ENCODE measurements at regions not wholly inside any gene's neighbourhood (a gene's known extent, or its start where the extent isn't known, plus 50 kb on each side); places are given as distances from the start of the nearest gene placed in this dataset.

- ChIA-PET CTCF (ENCODE audit: unreplicated experiment) (no interaction called here), POLR2A (no interaction called here)
- Histone ChIP-seq H3K9me2 (ENCODE audit: insufficient read depth, low read length) (no peaks in the 10 kb centered on the region), H3K36me3 (ENCODE audit: insufficient read depth, low read length) (no peaks in the 10 kb centered on the region), H3K4me1 (ENCODE audit: insufficient read depth, low read length, poor library complexity, severe bottlenecking) (no peaks in the 10 kb centered on the region), H3K9me3 (ENCODE audit: low read length) (no peaks in the 10 kb centered on the region), H3K4me3 (ENCODE audit: low read depth, low read length, poor library complexity, severe bottlenecking) (no peak overlapping the region), H3K4me2 (ENCODE audit: low read length) (no peak overlapping the region), H3K79me2 (ENCODE audit: insufficient read depth, low read depth, low read length) (no peaks in the 10 kb centered on the region), H3K27ac (ENCODE audit: low read depth, low read length, poor library complexity, severe bottlenecking) (no peak overlapping the region), H4K20me1 (ENCODE audit: insufficient read depth, low read length) (no peaks in the 10 kb centered on the region), H2AFZ (ENCODE audit: low read length) (no peak overlapping the region)
- intact Hi-C loops (cut with micrococcal nuclease; ENCODE audit: unreplicated experiment): no loop called here
- no TSS peak for BruUV-seq (replicated peaks)
- no peak for DNase-seq (ENCODE audit: low spot score)
- TF ChIP-seq CTCF (conservative IDR thresholded peaks at IDR 0.05; ENCODE audit: low read length) (no peak), EZH2phosphoT487 (IDR thresholded peaks at IDR 0.05; ENCODE audit: borderline replicate concordance, low read depth, low read length) (no peak)
These were observed 206.1 kb downstream of the RGS3 start for GRCh38 chr9:113669522-113670115.

GRCh38 chr9:113673726-113674125 is 202.4 kb upstream of the ZNF618 start:
- TF ChIP-seq CTCF (conservative IDR thresholded peaks at IDR 0.05; ENCODE audit: low read length) (no peak), EZH2phosphoT487 (IDR thresholded peaks at IDR 0.05; ENCODE audit: borderline replicate concordance, low read depth, low read length) (no peak)
- Histone ChIP-seq H3K4me2 (ENCODE audit: low read length) (no peak overlapping the region), H3K4me1 (ENCODE audit: insufficient read depth, low read length, poor library complexity, severe bottlenecking) (no peaks in the 10 kb centered on the region), H3K9me3 (ENCODE audit: low read length) (no peaks in the 10 kb centered on the region), H4K20me1 (ENCODE audit: insufficient read depth, low read length) (no peaks in the 10 kb centered on the region), H3K36me3 (ENCODE audit: insufficient read depth, low read length) (no peaks in the 10 kb centered on the region), H2AFZ (ENCODE audit: low read length) (no peak overlapping the region), H3K9me2 (ENCODE audit: insufficient read depth, low read length) (no peaks in the 10 kb centered on the region), H3K27ac (ENCODE audit: low read depth, low read length, poor library complexity, severe bottlenecking) (no peak overlapping the region), H3K79me2 (ENCODE audit: insufficient read depth, low read depth, low read length) (no peaks in the 10 kb centered on the region), H3K4me3 (ENCODE audit: low read depth, low read length, poor library complexity, severe bottlenecking) (no peak overlapping the region)
- intact Hi-C loops (cut with micrococcal nuclease; ENCODE audit: unreplicated experiment): no loop called here
- DNase-seq (ENCODE audit: low spot score): no peak
- CTCF ChIA-PET (ENCODE audit: unreplicated experiment): no interaction called here
- POLR2A ChIA-PET: interaction anchor here (0.8 kb wide), 1 partner anchor 8 kb away, joined by 4 read pairs; no protein-coding TSS in a partner anchor
- BruUV-seq (replicated peaks): no TSS peak

GRCh38 chr9:113674436-113674835 is 201.7 kb upstream of the ZNF618 start:
- ChIA-PET CTCF (ENCODE audit: unreplicated experiment) (no interaction called here), POLR2A (interaction anchor here (0.7 to 0.8 kb wide), 2 partner anchors 9 to 16 kb away, joined by 3 to 4 read pairs; no protein-coding TSS in a partner anchor)
- Histone ChIP-seq H3K79me2 (ENCODE audit: insufficient read depth, low read depth, low read length) (no peaks in the 10 kb centered on the region), H3K4me1 (ENCODE audit: insufficient read depth, low read length, poor library complexity, severe bottlenecking) (no peaks in the 10 kb centered on the region), H3K27ac (ENCODE audit: low read depth, low read length, poor library complexity, severe bottlenecking) (no peak overlapping the region), H3K9me3 (ENCODE audit: low read length) (no peaks in the 10 kb centered on the region), H4K20me1 (ENCODE audit: insufficient read depth, low read length) (no peaks in the 10 kb centered on the region), H3K4me3 (ENCODE audit: low read depth, low read length, poor library complexity, severe bottlenecking) (no peak overlapping the region), H3K36me3 (ENCODE audit: insufficient read depth, low read length) (no peaks in the 10 kb centered on the region), H3K9me2 (ENCODE audit: insufficient read depth, low read length) (no peaks in the 10 kb centered on the region), H3K4me2 (ENCODE audit: low read length) (no peak overlapping the region), H2AFZ (ENCODE audit: low read length) (no peak overlapping the region)
- intact Hi-C loops (cut with micrococcal nuclease; ENCODE audit: unreplicated experiment): no loop called here
- no TSS peak for BruUV-seq (replicated peaks)
- TF ChIP-seq CTCF (conservative IDR thresholded peaks at IDR 0.05; ENCODE audit: low read length): no peak
- no peak for TF ChIP-seq EZH2phosphoT487 (IDR thresholded peaks at IDR 0.05; ENCODE audit: borderline replicate concordance, low read depth, low read length)
- DNase-seq (ENCODE audit: low spot score): no peak
